Natural killer cell (primary cell): ENCODE measurements at regions not wholly inside any gene's neighbourhood (a gene's known extent, or its start where the extent isn't known, plus 50 kb on each side); places are given as distances from the start of the nearest gene placed in this dataset.

Source experiments
- ATAC-seq, 3 donors: fragments of 150-1000 bp in 2 of 3; fragments of 200-7000 bp in 1 of 3; cut with Tn5 transposase; 1 replicate in 1 of 3; 2 replicates in 2 of 3; pipeline ENCODE4 v1.10.0; 2021; ENCODE audit warnings: mild to moderate bottlenecking in 2 of 3, moderate library complexity in 2 of 3
- DNase-seq, 2 donors: peaks; one replicate each; pipeline versions ENCODE4 v3.0.0 to v3.0.0-alpha.2; 2013 to 2021; ENCODE audit warnings: mixed read lengths in 1 of 2
- H3K27ac ChIP-seq: one replicate; pipeline ENCODE4 v1.5.1; 2013; ENCODE audit warnings: mild to moderate bottlenecking, low read length
- H3K27me3 ChIP-seq: one replicate; pipeline ENCODE4 v1.6.1; 2013; ENCODE audit warnings: low read length; ENCODE audit not compliant: control insufficient read depth, insufficient read depth
- H3K36me3 ChIP-seq: one replicate; pipeline ENCODE4 v1.6.1; 2013; ENCODE audit warnings: low read length; ENCODE audit not compliant: control insufficient read depth, insufficient read depth
- H3K4me1 ChIP-seq: one replicate; pipeline ENCODE4 v1.6.1; 2013; ENCODE audit warnings: low read length; ENCODE audit not compliant: control insufficient read depth, insufficient read depth
- H3K4me3 ChIP-seq: one replicate; pipeline ENCODE4 v1.5.1; 2013; ENCODE audit warnings: low read length
- H3K9me3 ChIP-seq: one replicate; pipeline ENCODE4 v1.6.1; 2013; ENCODE audit warnings: low read length; ENCODE audit not compliant: control insufficient read depth, insufficient read depth
- H3K27ac Mint-ChIP-seq, 2 donors: one replicate each; pipeline ENCODE4 v1.8.0; 2022; ENCODE audit warnings: mild to moderate bottlenecking in 2 of 2, mixed read lengths in 2 of 2, moderate library complexity in 1 of 2
- H3K27me3 Mint-ChIP-seq, 2 donors: one replicate each; pipeline ENCODE4 v1.8.0; 2022; ENCODE audit warnings: low read depth in 2 of 2, mixed read lengths in 2 of 2
- H3K36me3 Mint-ChIP-seq: one replicate; pipeline ENCODE4 v1.8.0; 2022; ENCODE audit warnings: mixed read lengths
- H3K4me1 Mint-ChIP-seq, 2 donors: one replicate each; pipeline ENCODE4 v1.8.0; 2022; ENCODE audit warnings: mixed read lengths in 2 of 2
- H3K4me3 Mint-ChIP-seq: one replicate; pipeline ENCODE4 v1.8.0; 2022; ENCODE audit warnings: mild to moderate bottlenecking, moderate library complexity, mixed read lengths
- H3K9me3 Mint-ChIP-seq, 2 donors: one replicate each; pipeline ENCODE4 v1.8.0; 2022; ENCODE audit warnings: mixed read lengths in 2 of 2
- CTCF ChIP-seq: fragments of 200-600 bp; IDR thresholded peaks from one replicate; pipeline ENCODE4 v1.8.0; 2022; ENCODE audit warnings: antibody characterized with exemption
- WGBS: methylation state at CpG from one replicate; pipeline ENCODE4 v1.1.7; 2013; ENCODE audit warnings: missing lambda C conversion rate; ENCODE audit not compliant: insufficient coverage; 5-methylcytosine and 5-hydroxymethylcytosine counted together
- intact Hi-C: fragments of 100-400 bp; cut with micrococcal nuclease; formaldehyde crosslinking; loops from one replicate; pipeline ENCODE4 v1.14.2; 2022

- TF ChIP-seq CTCF, result no peak
- Mint-ChIP-seq H3K36me3 (peaks cover 4% of the 10 kb centered on the region), H3K27me3 (no peaks in the 10 kb centered on the region), H3K9me3 (peaks cover 7 to 8% of the 10 kb centered on the region in 2 donors), H3K4me3 (no peak overlapping the region), H3K4me1 (no peaks in the 10 kb centered on the region), H3K27ac (no peak overlapping the region)
- Histone ChIP-seq H3K27ac (no peak overlapping the region), H3K9me3 (no peaks in the 10 kb centered on the region), H3K4me1 (no peaks in the 10 kb centered on the region), H3K4me3 (no peak overlapping the region), H3K27me3 (no peaks in the 10 kb centered on the region), H3K36me3 (no peaks in the 10 kb centered on the region)
- 75% methylated on average over 2 of the region's 4 CpGs for WGBS
- ATAC-seq, result no peak
- no peak for DNase-seq
- intact Hi-C loops, result no loop called here
Observed at GRCh38 chr13:34356686-34357434, 538.9 kb downstream of the RFC3 start.

DNA sequence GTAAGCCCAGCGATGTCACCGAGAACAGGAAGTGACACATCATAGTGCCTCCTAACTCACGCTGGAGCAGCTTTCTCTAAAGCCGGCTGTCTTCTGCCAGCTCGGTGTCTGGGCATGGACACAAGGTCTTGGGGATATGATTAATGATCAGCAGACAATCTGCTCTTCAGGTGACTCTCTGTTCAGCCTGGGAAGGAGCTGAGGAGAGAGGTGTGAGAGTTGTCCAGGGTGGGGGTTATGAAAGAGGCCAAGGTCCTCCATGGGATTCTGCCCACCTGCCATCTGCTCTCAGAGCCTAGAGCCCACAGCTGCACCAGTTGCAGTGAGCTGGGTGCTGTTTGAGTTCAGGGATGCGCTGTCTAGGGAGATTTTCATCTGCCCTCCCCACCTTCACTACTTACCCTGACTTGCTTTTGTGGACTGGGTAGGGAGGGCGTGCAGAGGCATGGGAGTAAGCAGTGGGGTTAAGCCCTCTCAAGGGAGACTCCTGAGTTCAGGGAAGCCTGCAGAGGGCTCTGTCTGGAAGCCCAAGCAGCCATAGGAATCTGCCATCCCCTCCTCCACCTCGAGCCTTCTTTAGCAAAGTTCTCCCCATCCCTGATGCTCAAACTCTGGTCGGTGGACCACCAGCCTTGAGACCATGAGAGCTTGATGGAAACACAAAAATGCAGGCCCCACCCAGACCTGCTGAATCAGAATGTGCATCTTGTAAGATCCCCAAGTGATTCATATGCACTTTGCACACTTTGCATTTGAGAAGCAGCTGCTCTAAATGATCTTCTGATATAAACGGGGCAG is 539.7 kb downstream of the RFC3 start:
- Mint-ChIP-seq H3K36me3 (peaks cover 4% of the 10 kb centered on the region), H3K9me3 (peaks cover 6 to 7% of the 10 kb centered on the region in 2 donors), H3K27ac (no peak overlapping the region), H3K4me1 (no peaks in the 10 kb centered on the region), H3K4me3 (no peak overlapping the region), H3K27me3 (no peaks in the 10 kb centered on the region)
- WGBS, result 49% methylated on average over 9 of the region's 10 CpGs
- Histone ChIP-seq H3K27me3 (no peaks in the 10 kb centered on the region), H3K4me1 (no peaks in the 10 kb centered on the region), H3K9me3 (no peaks in the 10 kb centered on the region), H3K27ac (no peak overlapping the region), H3K36me3 (no peaks in the 10 kb centered on the region), H3K4me3 (no peak overlapping the region)
- TF ChIP-seq CTCF, result no peak
- intact Hi-C loops, result no loop called here
- ATAC-seq (no peak), DNase-seq (no peak)

DNA sequence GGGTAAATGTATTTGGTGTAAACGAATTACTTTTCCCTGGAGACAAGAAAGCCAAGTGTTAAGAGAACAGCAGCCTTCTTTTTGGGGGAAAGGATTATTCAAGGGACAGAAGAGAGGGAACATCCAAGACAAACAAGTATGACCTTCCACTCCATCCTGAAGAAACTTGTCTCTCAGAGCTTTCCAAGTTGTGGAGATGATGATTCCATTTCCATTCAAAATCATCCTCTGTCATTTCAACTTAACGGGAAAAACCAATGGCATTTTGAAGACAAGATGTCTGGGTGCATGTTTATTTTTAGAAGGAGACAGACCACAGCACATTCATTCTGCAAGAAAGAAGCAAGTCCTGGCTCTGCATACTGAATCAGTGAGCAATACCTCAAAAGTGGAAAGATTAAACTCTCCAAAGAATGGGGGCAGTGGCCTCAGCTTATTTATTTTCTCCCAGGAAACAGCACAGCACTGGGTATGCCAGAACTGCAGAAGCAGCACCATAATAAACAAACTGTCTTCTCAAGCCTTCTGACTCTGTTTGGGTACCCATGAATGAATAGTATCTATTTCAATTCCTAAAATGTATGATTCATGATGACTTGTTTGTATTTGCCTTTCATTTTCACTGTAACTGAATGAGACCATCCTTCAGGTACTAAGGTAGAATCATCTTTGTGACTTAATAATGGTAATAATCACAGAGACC is 541.0 kb downstream of the RFC3 start:
- intact Hi-C loops, result no loop called here
- Histone ChIP-seq H3K27me3 (no peaks in the 10 kb centered on the region), H3K27ac (no peak overlapping the region), H3K4me1 (no peaks in the 10 kb centered on the region), H3K36me3 (no peaks in the 10 kb centered on the region), H3K4me3 (no peak overlapping the region), H3K9me3 (no peaks in the 10 kb centered on the region)
- no peak for TF ChIP-seq CTCF
- Mint-ChIP-seq H3K27ac (no peak overlapping the region), H3K27me3 (no peaks in the 10 kb centered on the region), H3K9me3 (peaks cover 4 to 7% of the 10 kb centered on the region in 2 donors), H3K4me3 (no peak overlapping the region), H3K36me3 (peaks cover 4% of the 10 kb centered on the region), H3K4me1 (no peaks in the 10 kb centered on the region)
- 83% methylated on average over 2 of the region's 2 CpGs for WGBS
- DNase-seq (no peak), ATAC-seq (no peak)
